HS-5 (cell line): ENCODE measurements at regions not wholly inside any gene's neighbourhood (a gene's known extent, or its start where the extent isn't known, plus 50 kb on each side); places are given as distances from the start of the nearest gene placed in this dataset.

Source experiments
- DNase-seq: peaks from one replicate; pipeline ENCODE4 v3.0.0-alpha.2; 2012; ENCODE audit warnings: low read depth

- no peak for DNase-seq
Observed at GRCh38 chr2:34950797-34951196, 1351.7 kb upstream of the FAM98A start.

- no peak for DNase-seq
Observed at GRCh38 chr2:34949316-34949715, 1350.2 kb upstream of the FAM98A start.

DNA sequence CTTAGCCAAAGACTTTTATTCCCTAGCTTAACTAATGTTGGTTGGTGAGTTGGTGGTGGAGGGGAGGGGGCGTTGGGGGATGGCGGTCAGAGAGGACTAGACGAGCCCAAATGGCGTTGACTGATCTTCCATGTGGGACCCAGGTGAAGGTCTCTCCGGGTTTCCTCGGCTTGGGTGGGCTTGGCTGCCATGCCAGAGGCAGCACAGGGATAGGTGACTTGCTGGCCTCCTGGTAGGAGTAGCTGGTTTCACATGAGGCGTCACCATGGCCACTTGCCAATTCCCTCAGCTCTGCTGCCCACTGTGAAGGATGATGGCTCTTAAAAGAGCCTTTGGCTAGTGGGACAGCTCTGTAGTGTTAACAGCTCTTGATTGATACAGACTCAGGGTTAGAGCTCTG lies 1337.0 kb upstream of the FAM98A start:
- DNase-seq = no peak

DNA sequence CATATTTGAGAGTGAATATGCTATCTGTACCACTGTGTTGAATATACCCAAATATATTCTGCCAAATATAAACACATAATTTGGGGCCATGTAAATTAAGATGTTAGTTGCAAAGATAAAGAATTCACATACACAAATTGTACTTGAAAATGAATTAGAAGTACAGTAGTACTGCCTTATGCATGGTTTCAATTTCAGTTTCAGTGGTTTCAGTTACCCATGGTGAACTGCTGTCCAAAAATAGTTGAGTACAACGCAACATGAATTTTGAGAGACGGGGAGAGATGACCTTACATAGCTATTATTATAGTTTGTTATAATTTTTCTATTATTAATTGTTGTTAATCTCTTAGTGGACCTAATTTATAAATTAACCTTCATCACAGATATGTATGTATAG lies 1313.0 kb upstream of the FAM98A start:
- no peak for DNase-seq

GRCh38 chr2:34909992-34910705 lies 1311.0 kb upstream of the FAM98A start:
- DNase-seq = no peak

GRCh38 chr2:34907812-34908211 lies 1308.7 kb upstream of the FAM98A start:
- no peak for DNase-seq

DNA sequence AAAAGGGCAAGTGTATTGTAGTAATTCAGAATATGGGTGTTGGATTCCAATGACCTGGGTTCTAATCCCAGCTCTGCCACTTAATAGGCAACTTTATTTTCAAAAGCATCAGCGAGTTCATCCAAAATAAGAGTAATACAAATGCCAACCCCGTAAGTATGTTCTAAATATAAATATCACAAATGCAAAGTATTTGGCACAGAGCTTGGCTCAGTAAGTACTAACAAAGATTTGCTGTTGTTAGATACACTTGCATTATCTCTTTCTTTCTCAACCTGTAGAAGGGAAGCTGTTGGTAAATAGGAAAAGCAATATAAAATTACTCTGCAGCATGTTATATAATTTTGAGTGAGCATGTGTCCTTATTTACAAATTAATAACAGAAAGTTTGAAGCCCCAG lies 1302.6 kb upstream of the FAM98A start:
- no peak for DNase-seq

DNA sequence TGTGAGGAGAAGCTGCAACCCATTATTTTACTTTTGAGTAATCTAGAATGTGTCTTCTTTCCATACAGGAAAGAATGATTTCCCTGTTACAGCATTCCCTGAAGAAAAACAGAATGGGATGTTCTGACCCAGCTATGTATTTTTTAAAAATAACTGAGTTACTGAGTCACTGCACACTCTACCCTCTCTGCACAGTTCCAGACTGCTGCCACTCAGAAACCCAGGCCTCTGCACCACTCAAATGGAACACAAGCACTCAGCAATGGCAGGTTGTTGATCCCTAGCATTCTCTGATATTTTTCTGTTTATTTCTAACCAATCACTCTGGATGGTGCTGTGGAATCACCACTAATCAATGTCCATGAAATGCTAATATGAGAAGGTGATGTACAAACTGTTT lies 1300.0 kb upstream of the FAM98A start:
- DNase-seq = no peak

- DNase-seq = no peak
Observed at GRCh38 chr2:34892766-34893165, 1293.7 kb upstream of the FAM98A start.

DNA sequence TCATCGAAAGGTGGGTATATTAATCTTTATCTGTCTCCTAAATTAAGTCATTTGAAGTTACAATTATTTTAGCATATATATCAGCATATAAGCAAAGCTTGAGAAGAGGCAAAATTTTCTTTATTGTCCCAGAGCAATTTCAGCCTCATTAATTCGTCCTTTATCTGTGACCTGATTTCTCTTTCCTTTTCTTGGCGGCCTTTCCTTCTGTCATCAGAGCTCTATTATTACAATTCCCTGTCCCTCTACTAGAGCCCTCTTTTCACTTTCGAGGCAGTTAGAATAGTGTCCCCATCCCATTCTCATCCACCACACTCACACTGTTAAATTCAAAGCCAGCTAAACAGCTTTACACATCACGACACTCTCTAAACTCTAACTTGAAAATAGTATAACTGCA lies 1293.2 kb upstream of the FAM98A start:
- no peak for DNase-seq

- DNase-seq = no peak
Observed at GRCh38 chr2:34875091-34875745, 1276.1 kb upstream of the FAM98A start.

GRCh38 chr2:34853646-34854045 lies 1254.5 kb upstream of the FAM98A start:
- DNase-seq = no peak

- no peak for DNase-seq
Observed at GRCh38 chr2:34851804-34852203, 1252.7 kb upstream of the FAM98A start.

DNA sequence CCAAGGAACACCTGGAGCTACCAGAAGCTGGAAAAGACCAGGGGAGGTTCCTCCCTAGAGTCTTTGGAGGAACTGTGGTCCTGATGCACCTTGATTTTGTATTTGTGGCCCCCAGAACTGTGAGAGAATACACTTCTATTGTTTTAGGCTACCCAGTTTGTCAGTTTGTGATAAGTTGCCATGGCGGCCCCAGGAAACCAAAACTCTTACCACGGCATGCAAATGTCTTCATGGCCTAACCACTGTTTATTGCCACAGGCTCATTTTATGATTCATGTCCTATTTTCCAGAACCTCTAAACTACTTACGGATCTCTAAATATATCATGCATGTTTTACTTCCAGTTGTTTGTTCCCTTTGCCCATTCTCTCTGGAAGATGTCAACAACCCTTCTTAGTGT lies 1250.7 kb upstream of the FAM98A start:
- DNase-seq = no peak

DNA sequence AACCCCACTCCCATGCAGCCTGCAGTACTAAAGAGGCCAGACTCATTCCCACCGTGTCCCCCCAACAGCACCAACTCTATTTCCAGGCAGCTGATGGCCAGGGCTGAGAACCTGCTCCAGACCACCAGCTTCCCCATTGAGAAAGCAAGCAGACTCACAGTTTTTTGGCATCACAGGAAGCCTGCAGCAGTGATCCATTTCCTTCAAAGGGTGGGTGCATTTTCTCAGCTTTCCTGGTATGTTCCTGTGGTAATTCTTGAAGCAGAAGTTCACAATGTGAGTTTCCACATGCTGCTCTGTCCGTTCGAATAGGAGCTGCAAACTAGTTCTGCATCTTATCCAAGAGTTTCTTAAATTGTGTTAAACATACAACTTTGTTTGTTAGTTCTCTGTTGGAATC lies 1249.6 kb upstream of the FAM98A start:
- no peak for DNase-seq

DNA sequence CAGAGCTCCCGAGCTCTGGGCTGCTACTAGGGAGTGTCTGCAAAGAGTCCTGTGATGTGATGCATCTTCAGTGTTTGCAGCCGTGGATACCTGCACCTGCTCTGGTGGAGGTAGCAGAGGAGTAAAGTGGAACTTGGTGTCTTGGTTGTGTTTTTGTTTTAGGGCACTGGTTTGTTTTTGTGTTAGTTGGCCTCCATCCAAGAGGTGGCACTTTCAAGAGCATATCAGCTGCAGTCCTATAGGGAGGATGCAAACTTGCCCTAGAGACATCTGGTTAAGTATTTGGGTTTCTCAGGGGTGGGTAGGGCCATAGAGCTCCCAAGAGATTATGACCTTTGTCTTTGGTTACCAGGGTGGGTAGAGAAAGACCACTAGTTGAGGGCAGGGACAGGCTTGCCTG lies 1249.0 kb upstream of the FAM98A start:
- no peak for DNase-seq

- no peak for DNase-seq
Observed at GRCh38 chr2:34844629-34845028, 1245.5 kb upstream of the FAM98A start.

DNA sequence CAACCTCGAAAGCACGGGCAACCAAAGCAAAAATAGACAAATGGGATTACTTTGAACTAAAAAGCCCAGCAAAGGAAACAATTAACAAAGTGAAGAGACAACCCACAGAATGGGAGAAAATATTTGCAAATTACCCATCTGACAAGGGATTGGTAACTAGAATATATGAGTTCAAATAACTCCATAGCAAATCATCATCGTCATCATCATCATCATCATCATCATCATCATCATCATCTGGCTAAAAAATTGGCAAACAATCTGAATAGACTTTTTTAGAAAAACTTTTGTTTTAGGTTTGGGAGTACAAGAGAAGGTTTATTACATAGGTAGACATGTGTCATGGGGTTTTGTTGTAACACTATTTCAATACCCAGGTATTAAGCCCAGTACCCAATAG lies 1239.3 kb upstream of the FAM98A start:
- DNase-seq = no peak

DNA sequence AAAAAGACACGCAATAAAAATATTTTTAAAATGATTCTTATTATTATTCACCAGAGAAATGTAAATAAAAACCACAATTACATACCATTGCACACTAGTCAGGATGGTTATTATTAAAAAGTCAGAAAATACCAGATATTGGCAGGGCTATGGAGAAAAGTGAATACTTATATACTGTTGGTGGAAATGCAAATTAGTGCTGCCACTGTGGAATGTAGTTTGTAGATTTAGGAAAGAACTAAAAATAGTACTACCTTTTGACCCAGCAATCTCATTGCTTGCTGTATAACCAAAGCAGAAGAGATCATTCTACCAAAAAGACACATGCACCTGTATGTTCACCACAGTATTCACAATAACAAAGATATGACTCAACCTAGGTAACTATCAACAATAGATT lies 1237.3 kb upstream of the FAM98A start:
- DNase-seq = peak; percentile 5

DNA sequence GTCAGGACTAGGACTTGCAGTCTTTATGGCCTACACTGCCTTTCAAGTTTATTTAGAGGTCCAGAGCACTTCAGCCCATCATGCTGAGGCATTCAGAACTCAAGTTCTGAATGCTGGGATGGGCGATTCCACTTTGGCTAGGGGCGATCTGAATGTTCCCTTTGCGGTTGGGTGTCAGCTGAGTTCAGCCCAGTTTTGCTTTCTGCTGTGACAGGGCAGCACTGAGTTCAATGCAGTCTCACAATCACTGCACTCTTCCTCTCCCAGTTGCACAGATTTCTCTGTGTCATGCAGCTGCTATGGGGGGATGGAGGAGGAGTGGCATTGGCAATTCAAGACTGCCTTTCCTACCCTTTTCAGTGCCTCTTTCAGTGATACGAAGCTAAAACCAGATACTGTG lies 1232.0 kb upstream of the FAM98A start:
- no peak for DNase-seq

DNA sequence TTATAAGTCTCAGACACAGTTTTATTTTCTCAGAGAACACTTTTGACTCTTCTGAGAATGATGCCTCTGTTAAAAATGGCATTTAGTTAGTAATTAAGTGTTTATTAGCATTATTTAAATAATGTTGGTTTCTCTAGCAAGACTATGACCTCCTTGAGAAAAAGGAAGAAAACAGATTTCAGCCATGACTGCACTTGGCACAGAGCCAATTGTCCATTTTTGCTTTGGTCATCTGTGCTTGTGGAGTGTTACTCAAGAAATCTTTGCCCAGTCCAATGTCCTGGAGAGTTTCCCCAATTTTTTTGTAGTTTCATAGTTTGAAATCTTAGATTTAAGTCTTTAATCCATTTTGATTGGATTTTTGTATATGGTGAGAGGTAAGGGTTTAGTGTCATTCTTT lies 1229.4 kb upstream of the FAM98A start:
- DNase-seq = no peak

DNA sequence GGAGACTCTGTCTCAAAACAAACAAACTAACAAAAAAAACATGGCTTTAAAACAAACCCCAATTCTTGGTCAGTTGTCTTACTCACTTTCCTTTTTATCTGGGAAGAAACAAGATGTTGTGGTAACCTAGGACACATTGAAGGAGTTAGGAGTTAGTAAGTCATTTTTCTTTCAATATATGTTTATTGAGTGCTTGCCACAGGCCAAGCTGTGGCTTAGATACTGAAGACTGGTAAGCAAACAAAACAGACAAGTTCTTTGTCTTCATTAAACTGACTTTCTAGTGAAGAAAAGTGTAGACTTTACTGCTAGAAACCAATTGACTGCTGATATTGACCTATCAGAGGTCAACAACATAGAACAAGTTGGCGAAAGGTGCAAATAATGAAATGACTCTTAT lies 1228.3 kb upstream of the FAM98A start:
- DNase-seq = no peak

GRCh38 chr2:34825686-34826085 lies 1226.6 kb upstream of the FAM98A start:
- no peak for DNase-seq

DNA sequence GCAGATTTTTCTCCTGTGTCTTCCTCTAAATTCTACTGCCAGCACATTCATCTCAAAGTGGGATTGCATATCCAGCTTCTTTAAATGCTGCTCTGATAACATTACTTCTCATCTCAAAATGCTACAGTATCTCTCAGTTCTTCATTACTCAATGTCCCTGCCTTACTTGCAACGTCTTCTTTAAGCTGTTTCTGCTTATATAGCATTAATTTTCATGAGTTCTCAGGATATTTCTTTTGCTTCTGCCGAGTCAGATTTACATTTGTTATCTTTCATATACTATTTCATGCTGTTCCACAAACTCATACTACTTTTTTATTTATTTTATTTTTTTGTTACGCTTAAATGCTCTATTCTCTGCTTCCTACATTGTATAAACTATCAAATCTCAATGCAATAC lies 1223.5 kb upstream of the FAM98A start:
- no peak for DNase-seq
